GM19324 (cell line): ENCODE measurements at regions not wholly inside any gene's neighbourhood (a gene's known extent, or its start where the extent isn't known, plus 50 kb on each side); places are given as distances from the start of the nearest gene placed in this dataset.
"Not testable (repeated sequence)": the region's sequence is repeated elsewhere in the genome, so short reads cannot be mapped to it uniquely, and the experiment has no call there.

Source experiments
- ATAC-seq: cut with Tn5 transposase; IDR thresholded peaks from one replicate; pipeline ENCODE4 v1.9.1; 2021; ENCODE audit warnings: mild to moderate bottlenecking, moderate library complexity; ENCODE audit not compliant: unreplicated experiment, low FRiP score

DNA sequence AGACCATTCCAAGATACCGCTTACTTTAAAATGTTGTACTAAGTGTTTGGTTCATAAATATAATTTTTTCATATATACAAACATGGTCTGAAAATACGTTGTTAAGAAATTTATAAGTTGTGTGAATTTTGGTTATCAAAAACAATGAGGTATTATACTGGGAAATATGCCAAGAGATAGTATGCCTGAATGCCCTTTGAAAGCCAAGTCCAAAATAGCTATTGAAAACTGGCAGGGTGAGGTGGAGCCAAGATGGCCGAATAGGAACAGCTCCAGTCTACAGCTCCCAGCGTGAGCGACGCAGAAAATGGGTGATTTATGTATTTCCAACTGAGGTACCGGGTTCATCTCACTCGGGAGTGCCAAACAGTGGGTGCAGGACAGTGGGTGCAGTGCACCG is 533.5 kb downstream of the ZNF608 start:
- no peak for ATAC-seq

GRCh38 chr5:124210111-124210910 is 536.1 kb downstream of the ZNF608 start:
- ATAC-seq = no peak

DNA sequence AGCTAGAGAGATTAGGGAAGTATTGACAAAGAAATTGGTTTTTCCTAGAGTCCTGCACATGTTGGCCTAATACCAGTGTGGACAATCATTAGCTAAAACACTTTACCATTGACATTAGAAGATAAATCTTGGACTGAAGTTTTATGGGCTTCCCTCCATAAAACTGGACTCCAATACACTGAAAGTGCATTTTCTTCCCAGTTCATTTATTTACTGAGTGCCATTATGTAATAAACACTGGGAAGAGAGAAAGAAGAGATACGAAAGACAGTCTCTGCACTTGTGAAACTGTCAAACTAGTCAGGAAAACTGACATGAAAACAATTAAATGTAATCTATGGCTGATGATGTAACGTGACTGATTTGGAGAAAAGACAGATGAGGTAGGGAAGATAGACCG is 539.3 kb downstream of the ZNF608 start:
- ATAC-seq = no peak

DNA sequence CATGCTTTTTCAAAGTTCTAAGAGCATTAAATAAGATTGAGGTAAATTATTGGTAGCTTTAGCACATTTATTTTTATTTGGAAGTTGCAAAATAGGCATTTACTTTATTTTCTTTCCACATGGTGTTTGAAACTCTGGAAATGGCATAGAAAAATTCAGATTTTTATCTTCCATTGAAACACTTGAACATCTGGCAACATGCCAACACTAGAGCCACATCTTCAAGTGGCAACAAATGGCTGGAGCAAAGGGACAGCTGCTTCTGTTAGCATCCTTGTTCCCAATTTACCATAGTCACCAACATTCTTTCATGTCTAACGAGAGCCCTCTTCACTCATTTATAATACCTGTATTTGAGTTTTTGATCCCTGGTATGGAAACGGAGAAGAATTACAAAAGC is 539.9 kb downstream of the ZNF608 start:
- no peak for ATAC-seq

DNA sequence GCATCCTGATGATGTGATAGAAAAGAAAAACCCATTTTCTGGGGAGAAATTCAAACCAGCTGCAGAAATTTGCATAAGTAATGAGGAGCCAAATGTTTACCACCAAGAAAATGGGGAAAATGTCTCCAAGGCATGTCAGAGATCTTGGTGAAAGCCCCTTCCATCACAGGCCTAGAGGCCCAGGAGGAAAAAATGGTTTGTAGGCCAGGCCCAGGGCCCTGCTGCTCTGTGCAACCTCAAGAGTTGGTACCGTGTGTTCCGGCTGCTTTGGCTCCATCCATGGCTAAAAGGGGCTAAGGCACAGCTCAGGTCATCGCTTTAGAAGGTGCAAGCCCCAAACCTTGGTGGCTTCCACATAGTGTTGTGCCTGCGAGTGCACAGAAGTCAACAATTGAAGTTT is 543.1 kb downstream of the ZNF608 start:
- no peak for ATAC-seq

- no peak for ATAC-seq
Measured at GRCh38 chr5:124200381-124200780, 546.1 kb downstream of the ZNF608 start.

DNA sequence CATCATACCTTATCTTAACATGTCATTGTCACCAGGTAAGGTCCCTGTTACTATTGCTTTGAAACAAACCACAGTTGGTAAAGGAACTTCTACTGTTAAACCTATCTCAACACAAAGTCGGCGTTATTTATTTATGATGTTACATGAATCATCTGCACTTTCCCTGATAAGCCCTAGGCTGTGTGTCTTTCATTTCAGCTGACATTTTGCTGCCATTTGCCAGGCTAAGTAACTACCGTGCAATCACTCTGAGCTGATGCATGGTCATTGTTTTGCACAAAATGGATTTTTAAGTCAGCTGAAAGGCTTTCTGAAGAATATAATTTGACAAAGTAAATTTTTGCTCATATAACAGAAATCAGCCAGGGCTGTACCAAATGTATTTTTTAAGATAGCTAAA is 546.5 kb downstream of the ZNF608 start:
- no peak for ATAC-seq

DNA sequence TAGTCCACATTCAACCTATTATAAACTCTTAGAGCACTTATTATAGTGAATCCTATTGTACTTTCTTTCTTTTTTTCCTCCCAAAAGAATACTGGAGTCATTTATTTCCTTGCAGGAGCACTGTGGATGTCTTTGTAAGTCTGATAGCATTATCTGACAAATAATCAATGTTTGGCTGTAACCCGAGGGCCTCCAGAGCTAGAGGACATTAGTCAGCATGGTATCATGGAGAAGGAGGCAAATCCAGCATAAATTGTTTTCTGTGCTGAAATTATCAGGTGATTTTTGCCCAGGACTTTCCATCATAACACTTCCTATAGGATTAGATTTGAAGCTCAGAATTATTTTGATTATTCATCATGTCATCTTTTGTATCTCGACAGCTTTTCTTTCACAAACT is 551.0 kb downstream of the ZNF608 start:
- no peak for ATAC-seq

- no peak for ATAC-seq
Measured at GRCh38 chr5:124194282-124194681, 552.2 kb downstream of the ZNF608 start.

DNA sequence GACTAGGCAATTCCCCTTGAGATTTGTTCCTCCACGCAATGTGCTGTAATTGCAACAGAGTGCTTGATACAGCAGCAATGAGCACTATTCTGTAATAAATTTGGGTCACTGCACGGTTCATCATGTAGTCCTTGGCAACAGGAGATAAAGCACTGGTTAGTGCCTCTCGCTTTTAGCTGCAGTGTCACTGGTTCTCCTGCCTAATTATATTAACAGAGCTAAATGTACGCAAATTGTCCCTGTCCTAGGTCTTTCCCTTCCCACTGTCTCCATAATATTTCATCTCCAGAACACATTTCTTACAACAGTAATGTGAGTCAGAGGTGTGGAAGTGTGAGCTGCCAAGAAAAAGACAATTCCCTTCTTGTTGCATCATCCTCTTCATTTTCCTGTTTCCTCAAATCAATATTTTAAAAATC is 553.1 kb downstream of the ZNF608 start:
- ATAC-seq = no peak

DNA sequence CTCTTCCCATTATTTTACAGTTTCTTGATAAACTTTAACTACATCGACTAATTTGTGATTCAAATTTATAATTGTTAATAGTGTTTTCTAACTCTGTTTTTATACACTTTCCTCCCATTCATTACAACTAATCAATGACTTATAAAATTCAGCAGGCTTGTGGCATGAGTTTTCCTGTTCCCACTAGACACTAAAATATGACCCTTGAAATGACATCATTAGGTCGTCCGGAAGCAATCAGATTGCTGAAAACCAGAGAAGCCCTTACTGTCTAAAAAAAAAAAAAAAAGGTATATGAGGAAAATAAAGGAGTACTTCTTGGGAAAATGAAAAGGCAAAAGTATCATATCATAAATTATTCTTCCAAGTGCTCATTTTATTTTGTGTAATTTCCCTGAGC is 553.7 kb downstream of the ZNF608 start:
- ATAC-seq = no peak

- ATAC-seq = no peak
Measured at GRCh38 chr5:124185716-124186115, 560.7 kb downstream of the ZNF608 start.

GRCh38 chr5:124182133-124182532 is 564.3 kb downstream of the ZNF608 start:
- ATAC-seq = no peak

GRCh38 chr5:124180875-124181461 is 565.5 kb downstream of the ZNF608 start:
- ATAC-seq = no peak

DNA sequence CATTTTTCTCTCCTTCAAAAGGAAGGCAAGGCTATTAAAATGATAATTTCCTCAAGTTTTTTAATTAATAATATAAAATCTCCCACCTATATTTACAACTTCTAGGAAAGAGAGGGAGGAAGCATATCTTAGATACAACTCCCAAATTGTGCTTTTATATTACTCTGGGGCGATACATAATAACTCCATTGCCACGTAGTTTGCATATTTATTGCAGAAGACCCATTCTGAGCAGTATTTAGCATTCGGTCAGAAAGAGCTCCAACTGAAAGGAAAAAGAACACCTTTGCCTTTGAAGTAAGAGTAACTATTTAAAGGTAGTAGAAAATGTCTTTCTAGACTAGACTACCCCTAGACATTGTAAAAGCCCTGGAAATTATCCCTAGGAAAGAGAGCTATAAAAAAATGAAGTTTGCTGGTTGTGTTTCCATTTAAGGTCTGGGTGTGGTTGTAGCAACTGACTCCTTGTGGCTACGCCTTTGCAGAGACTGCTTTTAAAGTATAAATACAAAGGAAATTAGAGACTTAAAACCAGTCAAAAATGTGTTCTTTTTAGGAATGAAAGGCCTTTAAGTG is 566.1 kb downstream of the ZNF608 start:
- ATAC-seq = no peak

GRCh38 chr5:124179819-124180218 is 566.6 kb downstream of the ZNF608 start:
- no peak for ATAC-seq

DNA sequence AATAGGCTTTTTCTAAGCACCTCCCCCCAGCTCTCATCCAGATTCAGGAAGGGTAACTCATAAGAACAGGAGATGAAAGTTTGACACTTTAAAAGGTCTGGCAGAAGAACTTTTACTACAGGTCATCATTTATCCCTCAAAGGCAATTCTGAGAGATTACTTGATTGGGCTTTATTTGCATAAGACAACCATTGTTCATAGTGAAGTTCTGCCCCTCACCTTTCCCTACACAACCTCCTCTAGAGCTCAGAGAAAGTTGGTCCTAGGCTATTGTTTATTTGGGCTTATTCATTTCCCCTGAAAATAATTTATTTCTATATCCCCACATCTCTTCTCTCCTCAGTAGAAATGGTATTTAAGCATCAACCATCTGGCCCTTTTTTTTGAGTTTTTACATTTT is 568.4 kb downstream of the ZNF608 start:
- ATAC-seq = no peak

DNA sequence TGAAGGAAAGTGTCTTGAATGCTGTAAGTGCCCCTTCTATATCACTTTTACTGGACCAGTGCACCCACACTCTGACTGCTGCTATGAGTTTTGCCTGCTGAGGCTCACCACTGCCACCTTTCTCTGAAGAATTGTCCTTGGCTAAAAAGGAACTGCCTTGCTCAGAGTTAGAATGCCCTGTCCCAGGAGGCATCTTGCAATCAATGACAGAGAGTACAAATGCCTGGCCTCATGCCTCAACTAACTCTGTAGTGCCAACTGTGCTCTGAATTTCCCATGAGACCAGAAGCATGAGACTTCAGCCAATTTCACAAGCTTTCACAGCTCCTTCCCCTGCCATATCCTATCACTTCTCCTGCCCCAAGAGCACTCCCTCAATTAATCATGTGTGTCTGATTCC is 569.7 kb downstream of the ZNF608 start:
- no peak for ATAC-seq

GRCh38 chr5:124173386-124173785 is 573.1 kb downstream of the ZNF608 start:
- no peak for ATAC-seq

DNA sequence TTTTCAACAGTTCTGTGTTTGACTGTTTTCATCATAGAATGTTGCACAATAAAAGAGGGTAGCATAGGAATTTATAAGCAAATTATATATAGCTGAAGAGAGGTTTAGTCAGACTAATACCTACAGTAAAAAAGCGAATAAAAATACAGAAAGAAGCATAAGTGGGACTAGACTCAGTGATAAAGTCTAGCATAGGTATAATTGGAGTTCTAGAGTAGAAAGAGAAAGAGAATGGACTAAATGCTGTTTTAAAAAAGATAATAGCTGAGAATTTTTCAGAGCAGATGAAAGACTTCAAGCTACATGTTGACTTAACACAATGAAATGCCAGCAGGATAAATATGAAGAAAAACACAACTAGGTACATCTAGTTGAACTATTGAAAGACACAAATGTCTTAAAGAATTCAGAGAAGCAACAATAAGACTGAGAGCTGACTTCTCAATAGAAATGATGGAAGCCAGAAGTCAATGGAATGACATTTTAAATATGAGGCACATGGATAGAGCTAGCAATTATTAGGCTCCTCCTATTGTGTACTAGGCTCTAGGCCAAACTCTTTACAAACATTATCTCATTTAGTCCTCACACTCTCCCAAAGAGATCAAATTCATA is 573.9 kb downstream of the ZNF608 start:
- ATAC-seq = no peak

- not testable (repeated sequence) for ATAC-seq
Measured at GRCh38 chr5:124168093-124168492, 578.3 kb downstream of the ZNF608 start.
